Neural crest cell (in vitro differentiated cells): ENCODE measurements at regions not wholly inside any gene's neighbourhood (a gene's known extent, or its start where the extent isn't known, plus 50 kb on each side); places are given as distances from the start of the nearest gene placed in this dataset.

Source experiments
- DNase-seq: peaks from one replicate; pipeline ENCODE4 v3.0.0; 2021; ENCODE audit warnings: low read depth, mixed read lengths, low spot score
- H3K27ac Mint-ChIP-seq: one replicate; pipeline ENCODE4 v1.8.0; 2021; ENCODE audit warnings: mild to moderate bottlenecking, mixed read lengths; ENCODE audit not compliant: unreplicated experiment
- H3K27me3 Mint-ChIP-seq: 2 replicates; pipeline ENCODE4 v1.8.0; 2021; ENCODE audit warnings: low read depth, mild to moderate bottlenecking, mixed read lengths
- H3K36me3 Mint-ChIP-seq: 2 replicates; pipeline ENCODE4 v1.8.0; 2021; ENCODE audit warnings: low read depth, mild to moderate bottlenecking, mixed read lengths
- H3K4me1 Mint-ChIP-seq: 2 replicates; pipeline ENCODE4 v1.8.0; 2021; ENCODE audit warnings: mixed read lengths
- H3K4me3 Mint-ChIP-seq: one replicate; pipeline ENCODE4 v1.8.0; 2021; ENCODE audit warnings: mild to moderate bottlenecking, mixed read lengths
- H3K9me3 Mint-ChIP-seq: 2 replicates; pipeline ENCODE4 v1.8.0; 2021; ENCODE audit warnings: mixed read lengths
- TF ChIP-seq, protein P1 (sequence below): fragments of 200-600 bp; sonication (generic); conservative IDR thresholded peaks from 2 replicates; pipeline ENCODE4 v1.5.0; 2021; ENCODE audit warnings: antibody characterized with exemption, mild to moderate bottlenecking

DNA sequence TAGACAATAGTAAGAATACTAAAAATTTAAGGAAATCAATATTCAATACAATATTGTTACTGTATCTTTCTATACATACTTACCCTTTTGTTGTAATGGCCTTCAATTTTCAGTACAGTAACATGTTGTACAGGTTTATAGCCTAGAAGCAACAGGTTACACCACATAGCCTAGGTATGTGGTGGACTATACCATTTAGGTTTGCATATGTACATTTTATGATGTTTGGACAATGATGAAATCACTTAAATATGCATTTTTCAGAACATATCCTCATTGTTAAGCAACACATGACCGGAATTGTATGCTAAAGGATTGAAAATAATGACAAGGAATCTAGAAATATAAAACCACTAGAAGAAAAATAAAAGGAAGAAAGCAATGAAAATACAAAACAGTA, 611.4 kb downstream of the DACH1 start:
- H3K27ac Mint-ChIP-seq = no peak overlapping the region
- no peak for DNase-seq
- no peaks in the 10 kb centered on the region for H3K27me3 Mint-ChIP-seq
- peaks cover 5% of the 10 kb centered on the region for H3K9me3 Mint-ChIP-seq
- TF ChIP-seq, protein P1, sequence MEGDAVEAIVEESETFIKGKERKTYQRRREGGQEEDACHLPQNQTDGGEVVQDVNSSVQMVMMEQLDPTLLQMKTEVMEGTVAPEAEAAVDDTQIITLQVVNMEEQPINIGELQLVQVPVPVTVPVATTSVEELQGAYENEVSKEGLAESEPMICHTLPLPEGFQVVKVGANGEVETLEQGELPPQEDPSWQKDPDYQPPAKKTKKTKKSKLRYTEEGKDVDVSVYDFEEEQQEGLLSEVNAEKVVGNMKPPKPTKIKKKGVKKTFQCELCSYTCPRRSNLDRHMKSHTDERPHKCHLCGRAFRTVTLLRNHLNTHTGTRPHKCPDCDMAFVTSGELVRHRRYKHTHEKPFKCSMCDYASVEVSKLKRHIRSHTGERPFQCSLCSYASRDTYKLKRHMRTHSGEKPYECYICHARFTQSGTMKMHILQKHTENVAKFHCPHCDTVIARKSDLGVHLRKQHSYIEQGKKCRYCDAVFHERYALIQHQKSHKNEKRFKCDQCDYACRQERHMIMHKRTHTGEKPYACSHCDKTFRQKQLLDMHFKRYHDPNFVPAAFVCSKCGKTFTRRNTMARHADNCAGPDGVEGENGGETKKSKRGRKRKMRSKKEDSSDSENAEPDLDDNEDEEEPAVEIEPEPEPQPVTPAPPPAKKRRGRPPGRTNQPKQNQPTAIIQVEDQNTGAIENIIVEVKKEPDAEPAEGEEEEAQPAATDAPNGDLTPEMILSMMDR = no peak
- H3K4me1 Mint-ChIP-seq = peaks cover 7% of the 10 kb centered on the region
- H3K4me3 Mint-ChIP-seq = no peak overlapping the region
- H3K36me3 Mint-ChIP-seq = no peaks in the 10 kb centered on the region

DNA sequence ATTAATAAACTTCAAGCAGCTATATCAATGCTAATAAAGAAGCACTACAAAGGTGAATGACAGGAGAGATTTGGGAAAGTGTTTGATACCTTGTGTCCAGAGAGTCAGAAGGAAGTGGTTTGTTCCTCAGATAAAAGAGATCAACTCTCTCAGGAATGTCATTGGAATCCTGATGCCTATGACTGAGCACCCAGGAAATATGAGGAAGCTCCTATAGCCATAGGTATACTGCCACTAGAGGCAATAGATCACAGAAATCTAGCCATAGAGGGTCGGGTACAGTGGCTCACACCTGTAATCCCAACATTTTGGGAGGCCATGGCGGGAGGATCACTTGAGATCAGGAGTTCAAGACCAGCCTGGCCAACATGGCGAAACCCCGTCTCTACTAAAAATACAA, 612.6 kb downstream of the DACH1 start:
- Mint-ChIP-seq H3K36me3 (no peaks in the 10 kb centered on the region), H3K27me3 (no peaks in the 10 kb centered on the region), H3K4me3 (no peak overlapping the region), H3K4me1 (peaks cover 7% of the 10 kb centered on the region), H3K27ac (no peak overlapping the region), H3K9me3 (peaks cover 5% of the 10 kb centered on the region)
- no peak for DNase-seq
- TF ChIP-seq, protein P1 = no peak

DNA sequence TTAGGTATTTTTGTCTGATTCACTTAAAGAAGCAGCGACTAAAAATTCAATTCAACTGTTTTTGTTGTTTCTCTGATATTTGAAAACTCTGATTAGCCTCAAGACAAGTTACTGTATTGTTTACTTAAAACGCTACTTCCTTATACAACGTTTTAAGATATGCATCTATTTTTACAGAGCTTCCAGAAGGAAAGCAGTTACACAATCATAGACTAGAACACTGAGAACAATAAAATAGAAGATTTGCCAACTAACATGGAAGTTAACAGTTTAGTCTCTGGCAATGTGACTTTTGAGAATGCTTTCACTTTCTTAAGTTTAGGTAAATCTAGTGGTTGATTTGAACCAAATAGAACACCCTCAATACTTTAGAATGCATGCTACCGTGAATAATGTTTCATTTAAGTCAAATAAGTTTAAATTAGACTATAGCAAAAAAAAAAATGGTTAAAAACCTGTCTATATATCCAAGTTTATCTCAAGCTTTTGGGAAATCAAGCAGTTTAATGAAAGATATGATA, 614.8 kb downstream of the DACH1 start:
- TF ChIP-seq, protein P1 = no peak
- Mint-ChIP-seq H3K36me3 (no peaks in the 10 kb centered on the region), H3K4me3 (no peak overlapping the region), H3K9me3 (no peaks in the 10 kb centered on the region), H3K27ac (no peak overlapping the region), H3K27me3 (no peaks in the 10 kb centered on the region), H3K4me1 (peaks cover 12% of the 10 kb centered on the region)
- no peak for DNase-seq

DNA sequence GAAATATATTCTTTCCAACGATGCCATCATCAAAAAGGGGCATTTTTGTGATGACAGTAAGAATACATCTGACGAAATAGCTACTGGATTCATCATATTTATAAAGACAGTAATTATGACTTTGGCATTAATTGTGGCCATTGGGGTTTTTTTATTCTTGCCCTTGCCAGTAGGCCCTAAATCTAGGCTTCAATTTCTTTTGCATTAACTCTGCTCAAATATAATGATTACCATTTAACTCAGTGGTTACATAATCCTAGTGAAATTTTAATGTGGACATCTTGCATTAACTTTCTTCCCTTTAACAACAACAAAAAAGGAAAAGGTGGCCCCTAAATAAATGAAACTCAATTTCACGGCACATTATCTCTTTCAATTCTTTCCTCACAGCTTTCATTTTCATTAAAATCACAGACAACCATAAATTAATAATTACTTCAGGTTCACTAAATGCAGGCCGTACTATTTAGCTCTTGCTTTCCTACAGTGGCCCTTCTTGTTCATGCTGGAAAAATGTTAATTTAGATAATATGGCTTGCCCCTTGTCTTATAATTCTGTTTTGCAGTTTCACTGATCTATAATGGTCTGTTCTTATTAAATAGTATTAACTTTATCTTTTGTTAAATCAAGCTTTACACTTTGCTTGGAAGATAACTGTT, 615.6 kb downstream of the DACH1 start:
- Mint-ChIP-seq H3K9me3 (no peaks in the 10 kb centered on the region), H3K4me1 (peaks cover 12% of the 10 kb centered on the region), H3K27ac (no peak overlapping the region), H3K27me3 (no peaks in the 10 kb centered on the region), H3K36me3 (no peaks in the 10 kb centered on the region), H3K4me3 (no peak overlapping the region)
- no peak for DNase-seq
- TF ChIP-seq, protein P1 = no peak

DNA sequence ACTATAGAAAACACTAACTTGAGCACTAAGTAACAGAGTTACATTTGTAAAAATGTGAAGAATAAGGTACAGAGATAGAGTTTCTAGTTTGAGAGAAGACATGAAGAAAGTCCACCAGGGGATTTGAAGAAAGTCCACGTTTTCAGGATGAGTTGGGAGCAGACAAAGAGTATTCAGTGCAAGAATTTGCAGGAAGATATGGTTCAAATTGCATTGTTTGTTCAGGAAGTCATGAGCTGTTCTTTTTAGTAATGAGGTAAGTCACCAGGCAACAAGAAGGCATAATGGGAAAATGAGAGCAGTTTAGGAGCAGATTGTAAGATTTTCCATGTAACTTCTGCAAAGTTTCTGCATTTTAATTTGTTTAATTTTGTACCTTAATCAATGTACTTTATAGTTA, 618.0 kb downstream of the DACH1 start:
- Mint-ChIP-seq H3K36me3 (no peaks in the 10 kb centered on the region), H3K4me3 (no peak overlapping the region), H3K9me3 (no peaks in the 10 kb centered on the region), H3K27ac (no peak overlapping the region), H3K4me1 (peaks cover 12% of the 10 kb centered on the region), H3K27me3 (no peaks in the 10 kb centered on the region)
- TF ChIP-seq, protein P1 = no peak
- DNase-seq = no peak
